GM20431 (cell line): ENCODE measurements at regions not wholly inside any gene's neighbourhood (a gene's known extent, or its start where the extent isn't known, plus 50 kb on each side); places are given as distances from the start of the nearest gene placed in this dataset.
"Not testable (repeated sequence)": the region's sequence is repeated elsewhere in the genome, so short reads cannot be mapped to it uniquely, and the experiment has no call there.

Experiments used
- in situ Hi-C: fragments of 300-500 bp; cut with MseI, MboI; formaldehyde crosslinking; loops from one replicate; pipeline ENCODE4 v1.15.0; 2020; ENCODE audit warnings: low sequenced_read_pairs; ENCODE audit not compliant: unreplicated experiment

DNA sequence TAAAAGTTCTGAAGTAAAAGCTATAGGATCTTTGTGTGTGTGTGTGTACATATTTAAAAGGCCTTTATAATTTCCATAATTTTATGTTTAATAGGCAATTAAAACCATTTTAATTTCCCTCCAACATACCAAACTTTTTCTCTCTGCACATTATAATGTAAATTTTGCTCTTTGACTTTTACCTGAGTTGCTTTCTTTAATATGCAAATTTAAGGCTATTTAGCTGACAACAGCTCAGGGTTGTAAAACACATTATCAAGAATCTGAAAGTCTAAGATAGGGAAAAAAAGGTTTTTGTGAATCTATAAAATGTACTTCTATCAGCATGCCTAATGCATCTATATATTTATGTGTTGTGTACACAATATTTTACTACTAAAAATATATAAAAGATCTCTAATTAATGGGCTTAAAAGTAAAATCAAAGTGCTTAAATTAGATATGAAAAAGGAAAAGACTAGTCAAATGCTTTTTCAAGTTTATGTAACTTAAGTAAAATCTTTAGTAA is 239.6 kb upstream of the RAI14 start:
- in situ Hi-C loops = no loop called here

DNA sequence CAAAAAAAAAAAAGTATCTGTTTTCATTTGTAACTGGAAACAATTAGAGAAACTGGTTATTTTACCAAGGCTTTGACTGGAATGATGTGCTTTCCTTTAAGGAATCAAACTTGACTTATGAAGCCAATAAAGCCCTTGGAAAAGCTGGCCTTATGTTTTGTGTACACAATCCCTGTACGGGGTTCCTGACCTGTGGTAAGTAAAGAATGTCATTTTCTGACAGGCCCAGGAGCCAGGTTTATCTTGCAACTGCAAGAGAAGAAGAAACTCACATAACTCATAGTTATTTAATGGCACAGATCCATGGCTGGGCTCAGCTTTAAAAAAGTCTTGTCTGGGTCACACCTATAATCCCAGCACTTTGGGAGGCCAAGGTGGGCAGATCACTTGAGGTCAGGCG is 235.9 kb upstream of the RAI14 start:
- in situ Hi-C loops = not testable (repeated sequence)

DNA sequence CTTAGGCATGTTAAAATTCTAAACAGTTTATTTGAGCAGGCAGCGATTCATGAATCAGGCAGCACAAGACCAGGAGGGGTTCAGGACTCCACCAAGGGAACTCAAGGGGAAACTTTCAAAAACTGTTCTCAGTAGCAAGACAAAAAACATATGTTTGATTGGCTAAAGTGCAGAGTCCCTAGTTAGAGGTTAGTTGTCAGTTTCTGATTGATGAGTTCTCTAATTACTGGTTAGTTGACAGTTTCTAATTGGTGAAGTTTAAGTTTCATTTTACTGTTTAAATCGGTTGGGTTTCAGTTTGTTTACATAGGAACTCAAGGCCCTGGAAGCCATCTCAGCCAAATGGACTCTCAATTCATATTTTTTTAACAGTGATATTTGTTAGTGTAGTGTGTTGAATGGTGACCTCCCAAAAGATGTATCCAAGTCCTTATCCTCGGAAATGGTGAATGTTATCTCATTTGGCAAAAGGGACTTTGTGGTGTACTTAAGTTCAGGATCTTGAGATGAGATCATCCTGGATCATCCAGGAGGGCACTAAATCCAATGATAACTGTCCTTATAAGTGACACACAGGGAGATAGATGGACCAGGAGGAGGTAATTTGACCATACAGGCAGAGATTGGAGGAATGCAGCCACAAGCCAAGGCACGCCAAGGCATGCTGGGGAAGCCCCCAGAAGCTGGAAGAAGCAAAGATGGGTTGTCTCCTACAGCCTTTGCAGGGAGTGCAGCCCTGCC is 219.2 kb upstream of the RAI14 start:
- in situ Hi-C loops = no loop called here

DNA sequence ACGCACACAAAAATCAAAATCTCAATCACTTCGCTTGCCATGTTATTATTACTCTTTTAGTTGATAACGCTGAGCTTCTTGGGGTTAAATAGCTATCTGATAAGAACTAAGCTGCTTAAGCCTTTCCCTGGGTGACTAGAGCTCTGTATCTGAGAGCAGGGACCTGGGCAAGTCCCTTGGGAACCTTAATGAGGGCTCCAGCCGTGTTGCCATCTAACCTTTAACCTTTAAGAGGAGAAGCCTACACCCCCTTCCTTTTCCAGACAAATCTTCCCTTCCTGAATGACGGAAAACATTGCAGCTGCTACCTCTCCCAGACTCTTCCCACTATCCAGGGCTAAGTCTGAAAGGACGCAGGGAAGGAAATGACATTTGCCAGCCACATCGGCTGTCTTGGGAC is 216.5 kb upstream of the RAI14 start:
- in situ Hi-C loops = no loop called here

DNA sequence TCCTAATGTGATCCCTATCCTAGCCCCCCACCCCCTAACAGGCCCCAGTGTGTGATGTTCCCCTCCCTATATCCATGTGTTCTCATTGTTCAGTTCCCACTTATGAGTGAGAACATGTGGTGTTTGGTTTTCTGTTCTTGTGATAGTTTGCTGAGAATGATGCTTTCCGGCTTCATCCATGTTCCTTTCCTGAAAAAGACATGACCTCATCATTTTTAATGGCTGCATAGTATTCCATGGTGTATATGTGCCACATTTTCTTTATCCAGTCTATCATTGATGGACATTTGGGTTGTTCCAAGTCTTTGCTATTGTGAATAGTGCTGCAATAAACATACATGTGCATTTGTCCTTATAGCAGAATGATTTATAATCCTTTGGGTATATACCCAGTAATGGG is 214.4 kb upstream of the RAI14 start:
- in situ Hi-C loops = not testable (repeated sequence)

DNA sequence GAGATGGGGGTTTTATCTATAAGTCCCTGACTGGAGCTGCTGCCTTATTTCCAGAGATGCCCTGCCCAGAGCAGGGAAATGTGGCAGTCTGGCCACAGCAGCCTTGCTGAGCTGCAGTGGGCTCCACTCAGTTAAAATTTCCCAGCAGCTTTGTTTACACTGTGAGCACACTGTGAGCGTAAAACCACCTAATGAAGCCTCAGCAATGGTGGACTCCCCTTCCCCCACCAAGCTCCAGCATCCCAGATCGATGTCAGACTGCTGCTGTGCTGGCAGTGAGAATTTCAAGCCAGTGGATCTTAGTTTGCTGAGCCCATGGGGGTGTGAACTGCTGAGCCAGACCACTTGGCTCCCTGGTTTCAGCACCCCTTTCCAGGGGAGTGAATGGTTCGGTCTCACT is 208.7 kb upstream of the RAI14 start:
- in situ Hi-C loops = no loop called here

DNA sequence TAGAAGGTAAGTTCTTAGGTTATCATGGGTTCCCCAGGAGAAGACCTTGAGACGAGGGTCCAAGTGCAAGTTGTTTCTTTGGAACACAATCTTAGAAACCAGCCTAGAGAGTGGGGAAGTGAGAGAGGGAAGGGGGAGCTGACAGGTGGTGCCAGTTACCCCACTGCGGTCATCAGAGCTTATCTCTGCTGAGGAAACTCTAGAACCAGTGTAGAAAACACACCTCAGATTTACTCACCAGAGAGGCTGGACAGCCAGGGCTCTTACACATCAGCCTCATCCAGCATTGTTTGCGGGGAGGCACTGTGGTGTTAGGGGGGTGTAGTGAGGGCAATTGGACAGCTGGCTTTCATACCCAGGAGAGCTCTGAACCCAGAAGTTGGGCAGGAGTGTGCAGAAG is 206.5 kb upstream of the RAI14 start:
- in situ Hi-C loops = loop anchor here (10.0 kb wide), 1 partner anchor 455 kb away; no protein-coding TSS in a partner anchor

DNA sequence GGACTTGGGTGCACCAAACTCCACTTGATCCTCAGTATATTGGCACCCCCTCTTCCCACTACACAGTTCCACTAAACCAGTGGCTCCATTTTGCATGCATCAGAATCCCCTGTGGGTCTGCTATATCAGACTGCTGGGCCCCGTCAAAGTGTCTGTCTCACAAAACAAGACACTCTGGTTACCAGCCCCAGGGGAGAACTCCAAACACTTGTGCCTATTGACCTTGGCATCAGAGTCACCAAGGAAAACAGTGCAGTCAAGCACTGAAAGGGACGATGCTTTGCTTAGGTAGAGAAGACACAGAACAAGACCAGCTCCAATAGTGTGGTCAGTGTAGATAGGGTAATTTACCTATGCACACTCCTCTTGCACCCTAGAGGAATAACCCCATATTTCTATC is 205.8 kb upstream of the RAI14 start:
- in situ Hi-C loops = loop anchor here (10.0 kb wide), 1 partner anchor 456 kb away; no protein-coding TSS in a partner anchor

DNA sequence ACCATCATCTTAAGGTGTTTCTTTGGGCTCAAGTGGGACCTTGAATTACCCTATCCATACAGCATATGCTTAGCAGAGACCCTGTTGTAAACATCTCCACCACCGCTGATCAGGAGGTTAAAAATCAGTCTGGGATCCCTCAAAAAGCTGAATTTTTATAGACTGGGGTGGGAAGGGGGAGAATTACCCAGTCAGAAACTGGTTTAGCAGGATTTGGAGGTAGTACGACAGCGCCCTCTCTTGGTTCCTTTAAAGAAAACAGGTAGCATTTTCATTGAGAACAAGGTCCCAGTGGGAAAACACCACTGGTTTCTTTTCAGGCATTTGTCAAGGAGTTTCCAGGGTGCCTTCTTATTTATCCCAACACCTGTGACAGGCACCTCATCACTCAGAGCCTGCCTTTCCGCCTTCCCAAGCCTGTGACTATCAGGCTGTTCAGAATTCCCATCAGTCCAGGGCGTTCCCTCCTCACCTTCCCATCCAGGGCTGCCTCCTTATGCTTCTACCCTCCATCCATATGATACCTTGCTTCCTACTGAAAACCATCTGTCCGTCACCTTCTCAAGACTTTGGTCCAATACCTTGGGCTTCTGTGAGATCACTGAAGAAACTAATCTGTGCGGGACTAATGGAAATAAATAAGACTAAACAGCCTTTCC is 203.8 kb upstream of the RAI14 start:
- in situ Hi-C loops = loop anchor here (10.0 kb wide), 1 partner anchor 457 kb away; no protein-coding TSS in a partner anchor

DNA sequence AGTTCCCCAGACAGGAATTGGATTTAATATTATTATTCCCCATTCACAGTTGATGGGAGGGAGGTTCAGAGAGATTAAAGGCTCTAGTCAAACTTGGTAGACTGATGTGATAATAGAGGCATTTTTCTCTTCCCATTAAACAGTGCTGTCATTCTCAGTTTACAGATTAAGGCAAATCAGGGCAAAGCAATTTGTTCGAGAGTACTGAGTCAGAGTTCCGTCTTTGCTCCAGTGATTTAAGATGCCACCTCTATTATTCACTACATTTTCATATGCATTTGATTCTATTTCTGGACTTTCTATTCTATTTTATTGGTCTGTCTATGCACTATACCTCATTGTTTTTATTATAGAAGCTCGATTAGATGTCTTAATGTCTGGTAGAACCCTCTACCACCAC is 201.0 kb upstream of the RAI14 start:
- in situ Hi-C loops = loop anchor here (10.0 kb wide), 1 partner anchor 460 kb away; no protein-coding TSS in a partner anchor

DNA sequence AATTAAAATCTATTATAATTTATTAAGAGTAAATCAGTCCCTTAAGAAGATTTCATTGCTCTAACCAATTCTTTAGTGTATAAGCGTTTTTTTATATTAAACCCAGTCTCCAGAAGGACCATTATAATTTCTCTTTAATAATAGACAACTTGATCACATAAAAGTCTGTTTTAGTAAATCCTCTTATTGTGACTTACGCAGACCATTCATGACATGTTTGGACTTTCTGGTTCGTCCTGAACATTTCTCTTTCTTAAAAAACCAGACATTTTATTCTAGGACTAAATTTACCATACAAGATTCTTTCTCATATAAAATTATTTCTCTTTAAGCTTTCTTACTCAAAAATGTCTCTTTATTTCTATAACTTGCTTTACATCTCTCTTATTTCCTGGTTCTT is 196.2 kb upstream of the RAI14 start:
- in situ Hi-C loops = loop anchor here (10.0 kb wide), 1 partner anchor 465 kb away; no protein-coding TSS in a partner anchor

DNA sequence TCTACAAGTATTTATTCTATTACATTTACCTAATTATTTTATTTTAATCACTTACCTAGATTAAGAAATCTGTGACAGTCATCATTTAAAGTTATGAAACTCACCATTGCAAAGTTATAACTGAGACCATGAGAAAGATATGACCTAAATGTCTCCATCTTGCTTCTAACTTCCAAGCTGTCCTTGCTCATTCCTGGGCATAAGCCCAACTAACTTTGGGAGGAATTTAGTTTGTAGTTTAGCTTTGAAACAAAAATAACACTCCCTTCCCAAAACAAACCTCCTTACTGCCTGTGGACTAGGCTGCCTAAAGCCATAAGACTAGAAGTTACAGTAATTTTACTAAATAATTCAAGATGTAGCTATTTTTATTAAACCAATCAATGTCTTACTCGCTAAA is 195.6 kb upstream of the RAI14 start:
- in situ Hi-C loops = no loop called here

DNA sequence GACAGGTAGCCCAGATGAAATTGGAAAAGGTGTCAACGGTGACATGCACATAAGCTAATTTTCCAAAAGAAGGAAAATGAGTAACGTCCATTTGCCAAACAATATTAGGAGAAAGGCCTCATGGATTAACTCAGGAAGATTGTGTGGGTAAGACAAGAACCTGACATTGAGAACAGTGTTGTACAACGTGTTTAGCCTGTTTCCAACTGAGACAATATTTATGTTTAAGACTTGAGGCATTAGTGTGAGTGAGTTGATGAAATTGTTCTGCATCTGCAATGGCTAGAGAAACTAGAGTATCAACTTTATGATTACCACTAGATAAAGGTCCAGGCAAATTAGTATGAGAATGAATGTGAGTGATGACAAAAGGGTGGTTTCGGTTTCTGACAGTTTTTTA is 191.3 kb upstream of the RAI14 start:
- in situ Hi-C loops = no loop called here

DNA sequence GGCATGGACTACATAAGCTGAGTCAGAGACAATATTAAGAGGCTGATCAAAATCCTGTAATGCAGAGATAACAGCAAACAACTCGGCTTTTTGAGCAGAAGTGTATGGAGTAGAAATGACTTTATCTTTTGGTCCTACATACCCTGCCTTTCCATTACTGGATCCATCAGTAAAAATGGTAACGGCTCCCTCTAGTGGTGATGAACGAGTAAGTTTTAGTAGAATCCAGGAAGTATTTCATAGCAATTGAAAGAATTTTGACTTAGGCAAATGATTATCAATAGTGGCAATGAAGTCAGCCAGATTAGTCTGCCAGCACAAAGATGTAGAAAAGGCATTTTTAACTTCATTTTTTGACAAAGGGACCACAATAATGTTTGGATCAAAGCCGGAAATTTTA is 190.8 kb upstream of the RAI14 start:
- in situ Hi-C loops = not testable (repeated sequence)

DNA sequence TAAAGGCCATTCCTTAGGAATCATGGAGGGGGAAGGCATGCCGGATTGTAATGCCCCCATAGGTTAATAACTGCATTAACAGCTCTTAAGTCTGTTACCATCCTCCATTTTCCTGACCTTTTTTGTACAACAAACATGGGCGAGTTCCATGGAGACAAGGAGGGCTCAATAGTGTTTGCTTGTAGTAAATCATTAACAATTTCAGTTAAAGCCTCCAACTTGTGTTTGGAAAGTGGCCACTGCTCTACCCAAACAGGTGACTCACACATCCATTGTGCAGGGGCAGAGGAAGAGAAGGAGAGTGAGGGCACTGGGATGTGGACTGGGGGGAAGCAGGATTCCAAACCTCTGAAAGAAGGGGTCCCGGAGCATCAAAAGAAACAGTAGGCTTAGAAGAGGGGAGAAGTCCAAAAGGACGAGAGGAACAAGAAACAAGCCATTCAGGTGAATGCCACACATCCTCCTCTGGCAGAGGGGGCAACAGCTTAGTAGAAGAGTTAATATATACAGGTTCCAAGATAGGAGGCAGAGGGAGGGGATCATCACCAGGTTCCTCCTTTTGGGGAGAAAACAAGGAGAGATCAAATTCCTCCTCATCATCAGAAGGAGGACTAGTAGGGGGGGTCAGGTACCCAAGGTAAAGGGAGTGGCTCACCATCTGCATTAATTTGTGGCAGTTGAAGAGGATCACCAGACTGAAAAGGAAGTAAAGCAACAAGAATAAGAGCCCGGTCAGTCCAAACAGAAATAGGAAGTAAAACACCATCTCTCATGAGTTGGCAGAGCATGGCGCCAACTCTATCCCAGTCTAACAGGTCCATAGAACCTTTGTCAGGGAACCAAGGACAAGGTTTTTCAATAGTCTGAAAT is 189.4 kb upstream of the RAI14 start:
- in situ Hi-C loops = not testable (repeated sequence)

DNA sequence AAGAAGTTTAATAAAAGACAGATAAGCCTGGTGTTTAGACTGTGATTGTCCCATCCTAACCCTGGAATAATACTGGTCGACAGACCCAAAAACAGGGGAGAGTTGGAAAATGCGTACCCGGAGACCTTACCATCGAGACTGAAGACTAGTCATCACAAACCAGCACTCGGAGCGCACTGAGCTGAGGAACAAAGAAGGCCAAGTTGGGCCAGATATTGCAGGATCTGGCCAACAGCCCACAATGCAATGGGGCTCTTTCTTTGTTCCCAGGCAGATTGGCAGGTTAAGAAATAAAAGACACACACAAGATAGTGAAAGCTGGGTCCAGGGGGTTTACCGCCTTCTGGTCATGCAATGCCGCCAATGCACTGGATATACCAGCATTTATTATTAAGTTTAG is 188.7 kb upstream of the RAI14 start:
- in situ Hi-C loops = no loop called here

DNA sequence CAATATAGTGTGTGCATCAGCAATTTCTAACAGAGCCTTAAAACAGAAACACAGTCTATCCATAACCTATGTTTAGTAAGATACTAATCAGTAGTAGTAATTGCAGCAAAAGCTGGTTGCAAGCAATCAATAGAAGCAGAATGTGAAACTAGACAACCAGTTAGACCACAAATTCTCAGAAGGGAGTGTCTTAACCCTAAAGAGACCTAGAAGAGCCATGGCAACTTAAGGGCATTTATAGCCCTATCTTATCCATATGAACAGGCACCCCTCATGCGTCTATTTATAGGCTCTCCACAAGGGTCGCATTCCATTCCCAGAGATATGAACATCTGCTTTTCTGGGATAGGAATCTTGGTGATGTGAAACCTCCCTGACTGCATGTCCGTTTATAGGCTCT is 188.1 kb upstream of the RAI14 start:
- in situ Hi-C loops = not testable (repeated sequence)

DNA sequence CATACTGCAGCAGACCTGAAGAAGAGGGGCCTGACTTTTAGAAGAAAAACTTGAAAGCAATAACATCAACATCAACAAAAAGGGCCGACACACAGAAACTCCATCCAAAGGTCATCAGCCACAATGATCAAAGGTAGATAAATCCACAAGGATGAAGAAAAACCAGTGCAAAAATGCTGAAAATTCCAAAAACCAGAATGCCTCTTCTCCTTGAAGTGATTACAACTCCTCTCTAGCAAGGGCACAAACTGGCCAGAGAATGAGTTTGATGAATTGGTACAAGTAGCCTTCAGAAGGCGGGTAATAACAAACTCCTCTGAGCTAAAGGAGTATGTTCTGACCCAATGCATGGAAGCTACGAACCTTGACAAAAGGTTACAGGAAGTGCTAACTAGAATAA is 186.2 kb upstream of the RAI14 start:
- in situ Hi-C loops = no loop called here

DNA sequence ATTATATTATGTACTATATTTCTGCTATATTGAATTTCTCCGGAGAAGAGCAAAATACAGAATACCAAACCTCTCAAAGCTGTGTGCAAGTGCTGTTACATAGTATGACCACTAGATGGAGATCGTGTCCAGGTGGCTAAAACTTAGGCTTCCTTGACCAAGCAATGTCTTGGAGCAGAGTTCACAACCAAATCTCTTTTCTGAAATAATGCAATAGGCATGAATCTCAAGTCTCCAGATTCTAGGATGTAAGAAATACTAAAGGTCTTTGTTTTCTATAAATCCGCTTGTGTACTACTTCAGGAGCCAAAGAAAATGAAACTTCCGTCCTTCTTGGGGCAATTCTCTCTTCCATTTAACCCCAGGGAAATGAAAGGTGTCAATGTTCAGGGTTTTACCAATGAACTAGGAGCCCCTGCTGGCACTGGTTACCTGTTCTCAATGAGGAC is 181.5 kb upstream of the RAI14 start:
- in situ Hi-C loops = no loop called here

DNA sequence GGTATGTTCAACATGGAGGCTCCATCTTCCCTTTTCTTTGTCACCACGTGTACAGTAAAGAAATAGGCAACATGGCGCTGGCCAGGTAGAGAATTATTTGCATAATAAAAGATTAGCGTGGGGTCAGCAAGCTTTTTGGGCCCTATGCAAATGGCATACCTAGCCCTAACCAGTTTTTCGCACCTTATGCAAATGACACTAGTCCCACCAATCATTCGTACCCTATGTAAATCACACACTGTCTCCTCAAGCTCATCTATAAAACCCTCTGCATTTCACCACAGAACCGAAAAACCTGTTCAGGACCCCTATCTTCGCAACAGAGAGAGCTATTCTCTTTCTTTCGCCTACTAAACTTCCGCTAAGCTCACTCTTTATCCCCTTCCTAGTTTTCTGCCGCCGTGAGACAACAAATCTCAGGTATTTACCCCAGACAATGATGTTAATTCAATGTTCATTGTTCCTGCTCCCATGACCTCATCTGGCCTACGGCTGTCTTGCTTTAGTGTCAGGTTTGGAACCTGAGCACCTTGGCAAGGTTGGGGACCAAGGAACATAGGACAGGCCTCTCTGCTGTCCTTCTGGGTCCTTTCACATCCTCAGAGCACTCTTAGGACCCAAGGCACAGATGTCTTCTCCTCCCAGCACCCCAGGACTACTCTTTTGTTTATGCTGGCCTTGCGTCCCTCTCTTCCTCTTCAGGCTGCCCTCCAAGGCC is 180.7 kb upstream of the RAI14 start:
- in situ Hi-C loops = no loop called here
